Endodermal cell (in vitro differentiated cells): ENCODE measurements at regions not wholly inside any gene's neighbourhood (a gene's known extent, or its start where the extent isn't known, plus 50 kb on each side); places are given as distances from the start of the nearest gene placed in this dataset.

ENCODE experiments used
- DNase-seq: peaks from one replicate; pipeline ENCODE4 v3.0.0-alpha.2; 2017
- H3K27ac ChIP-seq: 2 replicates; pipeline ENCODE4 v1.5.1; 2013; ENCODE audit warnings: mild to moderate bottlenecking, low read depth, low read length, moderate library complexity
- H3K27me3 ChIP-seq: 2 replicates; pipeline ENCODE4 v1.6.1; 2013; ENCODE audit warnings: mild to moderate bottlenecking, low read length, moderate library complexity; ENCODE audit not compliant: insufficient read depth, control insufficient read depth, poor library complexity, severe bottlenecking
- H3K36me3 ChIP-seq: 2 replicates; pipeline ENCODE4 v1.7.0; 2013; ENCODE audit warnings: mild to moderate bottlenecking, low read length, moderate library complexity; ENCODE audit not compliant: control insufficient read depth, insufficient read depth
- H3K4me1 ChIP-seq: one replicate; pipeline ENCODE4 v1.7.0; 2013; ENCODE audit warnings: low read length; ENCODE audit not compliant: control insufficient read depth, insufficient read depth
- H3K4me3 ChIP-seq: 2 replicates; pipeline ENCODE4 v1.5.1; 2013; ENCODE audit warnings: mild to moderate bottlenecking, low read length, moderate library complexity
- H3K9ac ChIP-seq: 2 replicates; pipeline ENCODE4 v1.6.1; 2013; ENCODE audit warnings: mild to moderate bottlenecking, low read length, moderate library complexity; ENCODE audit not compliant: poor library complexity, severe bottlenecking; ENCODE audit errors: extremely low read depth
- H3K9me3 ChIP-seq: 2 replicates; pipeline ENCODE4 v1.6.1; 2013; ENCODE audit warnings: mild to moderate bottlenecking, low read length, moderate library complexity; ENCODE audit not compliant: control insufficient read depth
- H3K27ac Mint-ChIP-seq: 2 replicates; pipeline ENCODE4 v1.8.0; 2020; ENCODE audit warnings: mixed read lengths
- H3K27me3 Mint-ChIP-seq: 2 replicates; pipeline ENCODE4 v1.8.0; 2021; ENCODE audit warnings: mild to moderate bottlenecking, mixed read lengths; ENCODE audit not compliant: insufficient read depth
- H3K36me3 Mint-ChIP-seq: 2 replicates; pipeline ENCODE4 v1.8.0; 2020; ENCODE audit warnings: low read depth, mixed read lengths
- H3K4me1 Mint-ChIP-seq: 2 replicates; pipeline ENCODE4 v1.8.0; 2020; ENCODE audit warnings: mixed read lengths
- H3K4me3 Mint-ChIP-seq: 2 replicates; pipeline ENCODE4 v1.8.0; 2020; ENCODE audit warnings: mild to moderate bottlenecking, moderate library complexity, mixed read lengths
- H3K9me3 Mint-ChIP-seq: 2 replicates; pipeline ENCODE4 v1.8.0; 2020; ENCODE audit warnings: mild to moderate bottlenecking, mixed read lengths
- CTCF ChIP-seq: fragments of 200-600 bp; sonication (generic); conservative IDR thresholded peaks from 2 replicates; pipeline ENCODE4 v1.5.0; 2021; ENCODE audit warnings: antibody characterized with exemption, mild to moderate bottlenecking
- WGBS, 2 experiments: methylation state at CpG; one replicate each; pipeline versions ENCODE4 v1.1.5 to v1.1.7; 2013; ENCODE audit warnings: missing lambda C conversion rate in 2 of 2, mixed read lengths in 1 of 2; ENCODE audit not compliant: insufficient coverage in 1 of 2, insufficient read length in 1 of 2; 5-methylcytosine and 5-hydroxymethylcytosine counted together

- no peaks in the 10 kb centered on the region for H3K9me3 ChIP-seq
- H3K4me1 ChIP-seq: peaks cover 11% of the 10 kb centered on the region
- H3K36me3 ChIP-seq: no peaks in the 10 kb centered on the region
- no peaks in the 10 kb centered on the region for H3K27me3 ChIP-seq
- WGBS, 2 experiments: 75 to 76% methylated on average over 5 to 6 of the region's 6 CpGs
- no peak for TF ChIP-seq CTCF
- no peak overlapping the region for H3K27ac ChIP-seq
- Mint-ChIP-seq H3K27me3 (no peaks in the 10 kb centered on the region), H3K9me3 (no peaks in the 10 kb centered on the region), H3K4me3 (no peak overlapping the region), H3K27ac (no peak overlapping the region), H3K4me1 (peaks cover 51% of the 10 kb centered on the region), H3K36me3 (no peaks in the 10 kb centered on the region)
- no peak overlapping the region for H3K9ac ChIP-seq
- no peak overlapping the region for H3K4me3 ChIP-seq
- no peak for DNase-seq
Measured at GRCh38 chr6:23654745-23655144, 471.3 kb upstream of the NRSN1 start.

- H3K4me3 ChIP-seq: no peak overlapping the region
- Mint-ChIP-seq H3K4me1 (peaks cover 47% of the 10 kb centered on the region), H3K27ac (no peak overlapping the region), H3K4me3 (no peak overlapping the region), H3K9me3 (no peaks in the 10 kb centered on the region), H3K27me3 (no peaks in the 10 kb centered on the region), H3K36me3 (no peaks in the 10 kb centered on the region)
- DNase-seq: no peak
- WGBS, 2 experiments: 88 to 100% methylated on average over 1 to 3 of the region's 3 CpGs
- no peak overlapping the region for H3K27ac ChIP-seq
- peaks cover 8% of the 10 kb centered on the region for H3K4me1 ChIP-seq
- no peak for TF ChIP-seq CTCF
- no peaks in the 10 kb centered on the region for H3K27me3 ChIP-seq
- H3K9ac ChIP-seq: no peak overlapping the region
- no peaks in the 10 kb centered on the region for H3K36me3 ChIP-seq
- no peaks in the 10 kb centered on the region for H3K9me3 ChIP-seq
Measured at GRCh38 chr6:23655525-23655924, 470.5 kb upstream of the NRSN1 start.

GRCh38 chr6:23656255-23657194, 469.5 kb upstream of the NRSN1 start:
- H3K36me3 Mint-ChIP-seq: no peaks in the 10 kb centered on the region
- H3K9ac ChIP-seq: no peak overlapping the region
- H3K4me3 ChIP-seq: no peak overlapping the region
- H3K27me3 ChIP-seq: no peaks in the 10 kb centered on the region
- no peak for TF ChIP-seq CTCF
- no peaks in the 10 kb centered on the region for H3K36me3 ChIP-seq
- H3K9me3 Mint-ChIP-seq: no peaks in the 10 kb centered on the region
- no peaks in the 10 kb centered on the region for H3K27me3 Mint-ChIP-seq
- H3K4me3 Mint-ChIP-seq: no peak overlapping the region
- H3K27ac ChIP-seq: no peak overlapping the region
- no peak overlapping the region for H3K27ac Mint-ChIP-seq
- H3K9me3 ChIP-seq: no peaks in the 10 kb centered on the region
- H3K4me1 Mint-ChIP-seq: peaks cover 37% of the 10 kb centered on the region
- DNase-seq: no peak
- WGBS, 2 experiments: 82 to 92% methylated on average over 10 to 14 of the region's 14 CpGs
- peaks cover 3% of the 10 kb centered on the region for H3K4me1 ChIP-seq
